H1 (cell line): ENCODE measurements at regions not wholly inside any gene's neighbourhood (a gene's known extent, or its start where the extent isn't known, plus 50 kb on each side); places are given as distances from the start of the nearest gene placed in this dataset.

Experiments used
- EGR1 ChIP-seq: IDR thresholded peaks from 2 replicates; pipeline ENCODE4 v1.6.1; 2011; ENCODE audit warnings: low read depth, low read length, borderline replicate concordance
- RFX5 ChIP-seq: IDR thresholded peaks from 2 replicates; pipeline ENCODE4 v1.6.1; 2011; ENCODE audit warnings: low read depth, low read length, improper control_type of control experiment, borderline replicate concordance
- RNF2 ChIP-seq: fragments of 200-900, 300-1000 bp; sonication (generic); IDR thresholded peaks from 2 replicates; pipeline ENCODE4 v1.7.1; 2016; ENCODE audit warnings: borderline replicate concordance, low read depth, mild to moderate bottlenecking, antibody characterized with exemption, low read length; ENCODE audit not compliant: poor library complexity, severe bottlenecking; ENCODE audit errors: missing control alignments
- SRF ChIP-seq: IDR thresholded peaks from 2 replicates; pipeline ENCODE4 v1.6.1; 2011; ENCODE audit warnings: mild to moderate bottlenecking, low read depth, low read length, moderate library complexity

- TF ChIP-seq SRF (no peak), RFX5 (no peak), RNF2 (no peak), EGR1 (no peak)
Observed at GRCh38 chr16:26578748-26579147, 488.0 kb upstream of the C16orf82 start (continued).
